ENCODE measurements at regions not wholly inside any gene's neighbourhood (a gene's known extent, or its start where the extent isn't known, plus 50 kb on each side); places are given as distances from the start of the nearest gene placed in this dataset.

- Histone ChIP-seq H3K79me2 (ENCODE audit: control insufficient read depth, insufficient read depth, low read length) (no peaks in the 10 kb centered on the region), H2AFZ (ENCODE audit: low read length) (no peak overlapping the region), H3K4me3 (replicated peaks in 1 of 4; ENCODE audit: control extremely low read depth in 1 of 4, insufficient read depth in 1 of 4, low read depth in 3 of 4, low read length in 4 of 4) (no peak overlapping the region), H3K36me3 (ENCODE audit: control insufficient read depth, insufficient read depth, low read length) (no peaks in the 10 kb centered on the region), H3K9me3 (ENCODE audit: control insufficient read depth, insufficient read depth, low read depth, low read length) (no peaks in the 10 kb centered on the region), H3K9ac (ENCODE audit: insufficient read depth, low read length) (no peak overlapping the region), H3K27me3 (ENCODE audit: control insufficient read depth, insufficient read depth, low read length) (no peaks in the 10 kb centered on the region), H3K4me2 (ENCODE audit: extremely low read depth, insufficient read depth, low read length) (no peak overlapping the region), H3K27ac (ENCODE audit: insufficient read depth, low read length) (no peak overlapping the region), H3K4me1 (ENCODE audit: control insufficient read depth, extremely low read depth, insufficient read depth, low read length) (peaks cover 4% of the 10 kb centered on the region), H4K20me1 (ENCODE audit: control insufficient read depth, extremely low read depth, insufficient read depth, low read length) (no peaks in the 10 kb centered on the region)
- TF ChIP-seq CTCF (conservative IDR thresholded peaks at IDR 0.05 in 1 of 2, IDR thresholded peaks at IDR 0.05 in 1 of 2; ENCODE audit: low read depth in 1 of 2, low read length in 2 of 2) (no peak), EZH2 (IDR thresholded peaks at IDR 0.05; ENCODE audit: low read length, missing control alignments) (no peak)
- DNase-seq (ENCODE audit: low read depth in 2 of 2): no peak
These were observed 137.0 kb downstream of the PLPP3 start for GRCh38 chr1:56442290-56442877.

GRCh38 chr1:56441601-56442000, 137.8 kb downstream of the PLPP3 start:
- H4K20me1 ChIP-seq (ENCODE audit: control insufficient read depth, extremely low read depth, insufficient read depth, low read length): no peaks in the 10 kb centered on the region
- H3K79me2 ChIP-seq (ENCODE audit: control insufficient read depth, insufficient read depth, low read length): no peaks in the 10 kb centered on the region
- DNase-seq (ENCODE audit: low read depth in 2 of 2): no peak
- TF ChIP-seq EZH2 (IDR thresholded peaks at IDR 0.05; ENCODE audit: low read length, missing control alignments) (no peak), CTCF (conservative IDR thresholded peaks at IDR 0.05 in 1 of 2, IDR thresholded peaks at IDR 0.05 in 1 of 2; ENCODE audit: low read depth in 1 of 2, low read length in 2 of 2) (no peak)
- H3K9ac ChIP-seq (ENCODE audit: insufficient read depth, low read length): no peak overlapping the region
- no peak overlapping the region for H3K4me2 ChIP-seq (ENCODE audit: extremely low read depth, insufficient read depth, low read length)
- H3K27ac ChIP-seq (ENCODE audit: insufficient read depth, low read length): no peak overlapping the region
- H3K36me3 ChIP-seq (ENCODE audit: control insufficient read depth, insufficient read depth, low read length): no peaks in the 10 kb centered on the region
- H3K4me1 ChIP-seq (ENCODE audit: control insufficient read depth, extremely low read depth, insufficient read depth, low read length): no peaks in the 10 kb centered on the region
- H3K9me3 ChIP-seq (ENCODE audit: control insufficient read depth, insufficient read depth, low read depth, low read length): no peaks in the 10 kb centered on the region
- no peak overlapping the region for H2AFZ ChIP-seq (ENCODE audit: low read length)
- H3K4me3 ChIP-seq (replicated peaks in 1 of 4; ENCODE audit: control extremely low read depth in 1 of 4, insufficient read depth in 1 of 4, low read depth in 3 of 4, low read length in 4 of 4): no peak overlapping the region
- H3K27me3 ChIP-seq (ENCODE audit: control insufficient read depth, insufficient read depth, low read length): no peaks in the 10 kb centered on the region

GRCh38 chr1:56439610-56440264, 139.6 kb downstream of the PLPP3 start:
- no peaks in the 10 kb centered on the region for H3K27me3 ChIP-seq (ENCODE audit: control insufficient read depth, insufficient read depth, low read length)
- no peaks in the 10 kb centered on the region for H3K79me2 ChIP-seq (ENCODE audit: control insufficient read depth, insufficient read depth, low read length)
- no peak for DNase-seq (ENCODE audit: low read depth in 2 of 2)
- H3K4me1 ChIP-seq (ENCODE audit: control insufficient read depth, extremely low read depth, insufficient read depth, low read length): no peaks in the 10 kb centered on the region
- H4K20me1 ChIP-seq (ENCODE audit: control insufficient read depth, extremely low read depth, insufficient read depth, low read length): no peaks in the 10 kb centered on the region
- H3K36me3 ChIP-seq (ENCODE audit: control insufficient read depth, insufficient read depth, low read length): no peaks in the 10 kb centered on the region
- H2AFZ ChIP-seq (ENCODE audit: low read length): no peak overlapping the region
- no peak overlapping the region for H3K4me3 ChIP-seq (replicated peaks in 1 of 4; ENCODE audit: control extremely low read depth in 1 of 4, insufficient read depth in 1 of 4, low read depth in 3 of 4, low read length in 4 of 4)
- no peak overlapping the region for H3K27ac ChIP-seq (ENCODE audit: insufficient read depth, low read length)
- TF ChIP-seq EZH2 (IDR thresholded peaks at IDR 0.05; ENCODE audit: low read length, missing control alignments) (no peak), CTCF (conservative IDR thresholded peaks at IDR 0.05 in 1 of 2, IDR thresholded peaks at IDR 0.05 in 1 of 2; ENCODE audit: low read depth in 1 of 2, low read length in 2 of 2) (no peak)
- no peak overlapping the region for H3K9ac ChIP-seq (ENCODE audit: insufficient read depth, low read length)
- H3K9me3 ChIP-seq (ENCODE audit: control insufficient read depth, insufficient read depth, low read depth, low read length): no peaks in the 10 kb centered on the region
- no peak overlapping the region for H3K4me2 ChIP-seq (ENCODE audit: extremely low read depth, insufficient read depth, low read length)
